GM21786 (cell line): ENCODE measurements at regions not wholly inside any gene's neighbourhood (a gene's known extent, or its start where the extent isn't known, plus 50 kb on each side); places are given as distances from the start of the nearest gene placed in this dataset.

ENCODE experiments used
- ATAC-seq: cut with Tn5 transposase; IDR thresholded peaks from one replicate; pipeline ENCODE4 v1.9.1; 2021; ENCODE audit not compliant: unreplicated experiment

DNA sequence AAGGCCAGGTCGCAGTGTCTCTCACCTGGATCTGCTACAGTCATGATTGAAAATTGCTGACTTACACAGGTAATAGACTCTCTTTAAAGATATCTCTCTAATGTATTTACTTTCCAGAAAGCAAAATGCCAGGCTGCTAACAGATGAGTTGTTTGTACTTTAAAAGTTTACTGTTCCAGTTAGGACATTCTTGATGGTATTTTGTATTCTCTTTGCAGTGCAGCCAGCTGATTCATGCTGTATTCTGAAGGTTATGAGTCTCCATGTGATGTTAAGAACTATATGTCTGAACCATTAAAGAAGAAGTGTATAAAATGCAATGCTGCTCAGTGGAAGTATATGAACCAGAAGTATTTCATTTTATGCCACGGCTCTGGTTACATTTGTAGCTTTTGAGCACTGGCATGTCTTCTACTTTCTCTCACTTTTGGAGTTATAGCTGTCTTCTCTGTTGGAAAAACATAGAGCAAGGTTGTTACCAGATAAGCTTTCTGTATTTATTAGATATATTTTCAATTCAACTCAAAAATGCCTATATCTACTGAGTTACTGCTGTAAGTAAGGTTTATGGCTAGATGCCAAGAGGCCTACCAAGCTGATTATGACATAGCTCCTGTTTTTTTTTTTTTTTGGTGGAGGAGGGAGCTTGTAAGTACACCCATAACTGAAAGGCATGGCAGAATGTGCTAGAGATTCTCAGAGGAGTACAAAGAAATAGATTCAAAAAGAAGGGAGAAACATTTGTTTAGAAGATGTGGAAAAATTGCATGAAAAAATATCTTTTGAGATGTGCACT, 130.5 kb upstream of the MAN1A1 start:
- ATAC-seq, result no peak

- ATAC-seq, result peak; percentile 94
These were observed 127.0 kb upstream of the MAN1A1 start for GRCh38 chr6:119476554-119476953.

DNA sequence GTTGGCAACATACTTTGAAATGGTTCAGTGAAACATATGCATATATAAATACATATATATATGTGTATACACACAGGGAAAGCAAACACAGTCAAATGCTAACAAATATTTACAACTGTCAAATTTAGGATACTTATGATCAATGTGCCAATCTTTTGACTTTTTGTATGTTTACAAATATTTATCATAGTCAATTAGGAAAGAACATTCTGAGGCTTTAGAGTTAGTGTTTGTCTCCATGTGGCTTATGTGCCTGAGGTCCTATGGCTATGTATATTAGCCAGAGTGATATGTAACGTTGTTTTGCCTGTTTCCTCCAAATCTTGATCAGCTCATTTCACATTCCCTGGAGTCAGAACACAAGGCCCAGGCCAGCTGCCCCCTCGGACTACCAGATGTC, 126.5 kb upstream of the MAN1A1 start:
- ATAC-seq, result no peak

DNA sequence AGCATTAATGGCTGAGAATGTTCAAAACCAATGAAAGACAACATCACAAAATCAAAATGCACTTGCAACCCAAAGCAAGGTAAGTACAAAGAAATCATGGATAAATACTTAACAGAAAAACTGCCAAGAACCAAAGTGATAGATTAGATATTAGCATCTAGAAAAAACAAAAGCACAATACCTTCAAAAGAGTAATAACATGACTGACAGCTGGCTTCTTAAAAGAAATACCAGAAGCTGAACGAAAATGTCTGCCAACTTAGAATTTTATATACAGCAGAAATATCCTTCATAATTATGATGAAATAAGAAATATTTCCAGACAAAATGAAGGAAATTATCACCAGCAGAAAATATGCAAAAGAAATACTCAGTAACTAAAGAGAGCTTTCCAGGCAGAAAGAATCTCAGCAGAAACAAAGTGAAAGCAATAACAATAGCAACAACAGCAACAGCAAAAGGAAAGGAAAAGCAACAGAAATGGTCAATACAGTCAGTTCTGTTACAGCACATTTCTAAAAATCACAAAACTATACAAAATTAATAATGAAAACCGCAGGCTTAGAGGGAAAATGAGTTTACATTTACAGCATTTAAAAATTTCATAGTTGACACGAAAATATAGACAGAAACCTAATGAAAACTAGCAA, 121.5 kb upstream of the MAN1A1 start:
- ATAC-seq, result no peak

DNA sequence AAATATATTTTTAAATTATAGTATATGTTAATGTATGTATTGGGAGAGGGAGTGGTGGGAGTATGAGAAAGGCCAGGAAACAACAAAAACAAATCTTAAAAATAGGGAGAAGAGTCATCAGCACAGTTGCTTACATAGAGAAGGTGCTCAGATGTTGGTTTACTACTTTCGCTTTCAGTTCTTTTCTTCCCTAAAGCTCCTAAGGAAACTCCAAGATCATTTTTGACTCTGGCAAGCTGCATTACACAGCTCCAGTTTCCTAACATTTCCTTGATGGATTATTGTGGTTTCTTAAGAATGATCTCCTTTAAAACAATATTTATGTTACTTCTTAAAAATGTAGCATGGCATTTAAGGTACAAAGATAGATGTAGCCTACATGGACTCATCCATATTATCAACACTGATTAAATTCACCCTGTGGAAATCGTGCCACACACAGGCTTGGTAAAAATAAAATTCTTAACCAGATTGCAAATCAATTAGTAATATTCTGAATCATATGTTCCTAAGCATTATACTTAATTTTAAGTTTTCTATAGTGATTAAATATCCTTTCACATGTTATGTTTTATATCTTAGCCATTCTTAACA, 118.0 kb upstream of the MAN1A1 start:
- ATAC-seq, result no peak

- no peak for ATAC-seq
These were observed 116.7 kb upstream of the MAN1A1 start for GRCh38 chr6:119466226-119466625.

- peak; percentile 73 for ATAC-seq
These were observed 113.6 kb upstream of the MAN1A1 start for GRCh38 chr6:119463081-119463626.

DNA sequence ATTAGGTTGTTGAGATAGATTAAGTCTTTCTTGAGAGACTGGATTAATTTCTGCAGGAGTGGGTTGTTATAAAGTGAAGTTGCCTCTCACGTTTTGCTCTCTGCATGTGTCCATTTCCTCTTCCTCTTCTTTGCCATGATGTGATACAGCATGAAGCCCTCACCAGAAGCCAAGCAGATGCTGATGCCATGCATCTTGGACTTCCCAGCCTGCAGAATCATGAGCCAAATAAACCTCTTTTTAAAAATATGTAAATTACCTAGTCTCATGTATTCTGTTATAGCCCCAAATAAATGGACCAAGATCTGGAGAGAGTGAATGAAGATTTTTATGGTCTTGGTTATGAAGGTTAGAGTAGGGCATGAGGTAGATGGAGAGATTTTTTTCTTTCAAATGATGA, 111.6 kb upstream of the MAN1A1 start:
- no peak for ATAC-seq

- ATAC-seq, result peak; percentile 68
These were observed 109.8 kb upstream of the MAN1A1 start for GRCh38 chr6:119459207-119459974.

GRCh38 chr6:119454714-119455113, 105.2 kb upstream of the MAN1A1 start:
- ATAC-seq, result no peak

DNA sequence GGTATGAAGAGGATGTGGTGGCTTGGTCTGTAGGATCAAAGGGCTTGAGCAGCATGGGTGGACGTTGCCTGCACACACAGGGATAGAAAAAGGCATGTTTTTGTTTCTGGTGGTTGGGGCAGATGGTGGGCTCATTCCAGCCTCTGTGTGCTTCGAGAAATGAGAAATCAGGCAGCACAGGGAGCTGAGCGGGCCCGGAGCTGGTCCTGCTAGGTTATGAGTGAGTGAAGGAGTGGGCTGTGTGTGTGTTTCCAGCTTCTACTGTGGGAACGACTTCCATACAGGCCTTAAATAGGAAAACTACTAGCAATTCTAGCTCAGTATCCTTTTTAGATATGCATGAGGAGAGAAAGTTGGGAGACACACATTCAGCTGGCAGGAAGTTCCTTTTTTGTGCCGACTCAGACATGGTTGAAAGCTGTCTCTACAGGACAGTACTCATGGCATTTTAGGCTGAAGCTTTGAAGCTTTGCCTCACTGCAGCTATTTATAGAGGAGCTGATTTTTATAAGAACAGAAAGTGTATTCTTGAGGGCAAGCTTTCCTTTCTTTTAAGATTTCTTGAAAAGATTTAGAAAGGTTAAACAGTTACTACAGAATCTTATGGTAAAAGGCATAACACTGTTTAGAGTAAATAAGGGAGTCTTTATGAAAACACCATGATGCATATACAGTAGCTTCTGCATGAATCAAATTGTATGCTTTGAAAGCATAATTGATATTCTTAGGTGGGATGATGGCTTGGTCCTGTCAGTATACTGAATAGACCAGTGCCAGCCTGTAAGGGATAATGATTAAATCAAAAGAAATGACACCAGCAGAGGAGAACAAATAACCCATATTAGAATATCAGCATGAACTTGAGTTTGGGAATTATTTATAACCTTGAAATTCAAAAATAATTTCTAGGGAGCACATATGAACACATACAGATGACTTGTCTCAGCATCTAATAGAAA, 104.0 kb upstream of the MAN1A1 start:
- no peak for ATAC-seq

GRCh38 chr6:119449331-119450156, 100.0 kb upstream of the MAN1A1 start:
- no peak for ATAC-seq

DNA sequence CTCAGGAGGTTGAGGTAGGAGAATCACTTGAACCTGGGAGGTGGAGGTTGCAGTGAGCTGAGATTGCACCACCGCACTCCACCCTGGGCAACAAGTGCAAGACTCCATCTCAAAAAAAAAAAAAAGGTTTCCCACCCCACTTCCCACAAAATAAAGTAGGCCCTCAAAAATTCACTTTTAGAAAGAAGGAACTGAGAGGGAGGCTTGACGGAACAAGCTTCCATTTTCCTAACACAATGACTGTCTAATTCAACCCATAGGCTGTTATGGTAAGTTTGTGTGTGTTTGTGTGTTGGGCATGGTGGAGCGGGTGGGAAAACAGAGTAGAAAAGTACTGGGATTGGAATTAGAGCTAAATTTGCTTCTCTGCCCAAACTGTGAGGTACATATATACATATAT, 98.4 kb upstream of the MAN1A1 start:
- ATAC-seq, result no peak

GRCh38 chr6:119446609-119447008, 97.0 kb upstream of the MAN1A1 start:
- ATAC-seq, result no peak

DNA sequence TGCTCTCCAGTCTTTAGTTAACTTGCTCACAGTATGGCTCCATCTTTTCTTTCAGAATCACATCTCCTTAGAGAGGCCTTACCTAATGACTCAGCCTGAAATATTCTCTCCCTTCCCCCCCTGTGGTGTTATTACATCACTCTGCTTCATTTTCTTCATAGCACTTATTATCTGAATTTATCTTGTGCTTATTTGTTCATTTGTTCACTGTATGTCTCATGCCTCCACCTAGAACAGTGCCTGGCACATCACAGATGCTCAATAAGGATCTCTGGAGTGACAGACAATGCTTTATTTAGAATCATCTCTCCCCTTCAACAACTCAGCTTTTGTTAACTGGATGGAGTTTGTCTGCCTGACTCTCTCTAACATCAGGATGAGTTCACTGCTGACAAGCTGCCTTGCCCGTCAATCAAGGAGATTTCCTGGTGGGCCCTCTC, 96.6 kb upstream of the MAN1A1 start:
- ATAC-seq, result peak; percentile 27

- no peak for ATAC-seq
These were observed 96.1 kb upstream of the MAN1A1 start for GRCh38 chr6:119445666-119446065.

GRCh38 chr6:119444642-119445557, 95.3 kb upstream of the MAN1A1 start:
- ATAC-seq, result peak; percentile 50

DNA sequence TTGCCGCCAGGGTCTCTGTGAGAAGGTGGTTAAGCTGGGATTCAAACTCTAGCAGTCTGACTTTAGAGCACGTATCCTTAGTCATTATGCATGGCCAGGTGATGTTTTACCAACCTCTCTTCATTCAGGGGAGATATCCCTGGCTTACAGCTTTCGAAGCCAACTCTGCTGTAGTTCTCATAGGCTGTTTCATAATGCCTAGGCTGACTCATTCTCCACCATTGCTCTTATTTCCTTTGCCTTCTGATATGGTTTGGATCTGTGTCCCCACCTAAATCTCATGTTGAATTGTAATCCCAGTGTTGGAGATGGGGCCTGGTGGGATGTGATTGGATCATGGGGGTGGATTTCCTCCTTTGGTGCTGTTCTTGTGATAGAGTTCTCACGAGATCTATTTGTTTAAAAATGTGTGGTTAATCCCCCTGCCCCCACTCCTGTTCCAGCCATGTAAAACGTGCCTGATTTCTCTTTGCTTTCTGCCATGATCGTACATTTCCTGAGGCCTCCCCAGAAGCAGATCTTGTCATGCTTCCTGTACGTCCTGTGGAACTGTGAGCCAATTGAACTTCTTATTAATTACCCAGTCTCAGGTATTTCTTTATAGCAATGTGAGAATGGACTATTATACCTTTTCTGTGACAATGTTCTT, 94.6 kb upstream of the MAN1A1 start:
- ATAC-seq, result no peak
